ENCODE measurements at regions not wholly inside any gene's neighbourhood (a gene's known extent, or its start where the extent isn't known, plus 50 kb on each side); places are given as distances from the start of the nearest gene placed in this dataset.

GRCh38 chr4:155512046-155512445 lies 135.3 kb upstream of the MAP9 start:
- no peak for DNase-seq

DNA sequence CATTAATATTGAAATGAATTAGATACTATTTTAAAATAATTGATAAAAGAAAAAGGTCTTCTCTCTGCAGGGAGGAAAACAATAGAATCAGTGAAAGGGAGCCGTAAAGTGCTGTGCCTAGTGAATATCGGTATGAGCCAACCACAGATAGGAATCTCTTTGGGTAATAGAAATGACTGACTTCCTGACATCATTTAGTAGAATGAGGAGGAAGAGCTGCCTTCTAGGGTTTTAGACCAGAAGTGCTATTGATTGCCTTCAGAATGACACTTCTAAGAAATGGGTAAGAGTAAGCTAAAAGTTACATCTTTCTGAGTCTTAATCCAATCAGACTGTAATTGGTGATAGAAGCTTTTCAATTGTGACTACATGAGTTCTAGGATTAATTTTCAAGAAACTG lies 134.0 kb upstream of the MAP9 start:
- DNase-seq, result no peak

DNA sequence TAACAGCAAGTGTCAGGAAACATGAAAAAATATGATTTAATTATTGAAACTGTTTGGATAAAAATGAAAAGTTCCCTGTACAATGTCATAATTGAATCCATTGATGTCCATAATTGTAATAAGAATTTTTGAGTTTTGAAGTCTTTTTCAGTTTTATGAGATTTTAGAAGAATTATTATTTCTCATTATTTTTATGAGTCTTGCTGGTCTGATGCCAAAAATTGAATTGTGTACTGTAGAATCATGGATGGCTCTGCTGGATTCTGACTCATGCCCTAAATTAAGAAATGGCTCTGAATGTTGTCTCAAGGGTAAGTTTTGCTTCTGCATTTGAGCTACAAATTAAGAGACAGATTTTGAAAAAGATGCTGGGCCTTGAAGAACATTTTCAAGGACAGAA lies 132.8 kb upstream of the MAP9 start:
- no peak for DNase-seq

DNA sequence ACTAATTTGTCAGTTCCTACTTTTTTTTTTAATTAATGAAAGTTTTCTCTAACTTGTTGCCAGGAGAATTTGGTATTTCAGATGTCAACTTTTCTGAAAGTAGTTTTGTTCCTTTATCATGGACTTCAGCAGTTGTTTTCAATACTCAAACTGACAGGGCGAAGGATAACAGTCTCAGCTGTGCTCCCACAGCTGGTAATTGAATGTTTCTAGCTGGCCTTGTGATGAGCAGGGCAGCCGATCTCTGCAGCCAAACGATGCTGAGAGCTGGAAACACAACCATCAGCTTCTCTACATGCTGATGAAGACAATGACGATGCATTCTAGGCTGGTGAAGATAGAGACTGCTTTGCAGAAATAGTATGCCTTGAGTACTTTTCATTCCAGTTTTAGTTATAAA lies 130.0 kb upstream of the MAP9 start:
- no peak for DNase-seq

GRCh38 chr4:155505321-155505720 lies 128.6 kb upstream of the MAP9 start:
- DNase-seq, result no peak

DNA sequence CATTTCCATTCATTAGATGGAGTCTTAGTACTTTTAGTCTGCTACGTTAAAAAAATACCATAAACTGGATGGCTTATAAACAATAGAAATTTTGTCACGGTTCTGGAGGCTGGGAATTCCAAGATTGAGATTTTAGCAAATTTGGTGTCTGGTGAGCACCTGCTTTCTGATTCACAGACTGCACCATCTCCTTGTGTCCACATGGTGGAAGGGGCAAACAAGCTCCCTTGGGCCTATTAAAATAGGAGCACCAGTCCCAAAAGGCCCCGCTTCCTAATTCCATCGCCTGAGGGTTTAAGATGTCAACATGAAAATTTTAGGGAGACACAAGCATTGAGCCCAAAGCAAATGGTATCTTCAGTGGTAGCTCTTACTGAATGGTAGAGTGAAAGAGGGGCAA lies 120.5 kb upstream of the MAP9 start:
- no peak for DNase-seq

GRCh38 chr4:155496294-155496626 lies 119.5 kb upstream of the MAP9 start:
- DNase-seq, result no peak

DNA sequence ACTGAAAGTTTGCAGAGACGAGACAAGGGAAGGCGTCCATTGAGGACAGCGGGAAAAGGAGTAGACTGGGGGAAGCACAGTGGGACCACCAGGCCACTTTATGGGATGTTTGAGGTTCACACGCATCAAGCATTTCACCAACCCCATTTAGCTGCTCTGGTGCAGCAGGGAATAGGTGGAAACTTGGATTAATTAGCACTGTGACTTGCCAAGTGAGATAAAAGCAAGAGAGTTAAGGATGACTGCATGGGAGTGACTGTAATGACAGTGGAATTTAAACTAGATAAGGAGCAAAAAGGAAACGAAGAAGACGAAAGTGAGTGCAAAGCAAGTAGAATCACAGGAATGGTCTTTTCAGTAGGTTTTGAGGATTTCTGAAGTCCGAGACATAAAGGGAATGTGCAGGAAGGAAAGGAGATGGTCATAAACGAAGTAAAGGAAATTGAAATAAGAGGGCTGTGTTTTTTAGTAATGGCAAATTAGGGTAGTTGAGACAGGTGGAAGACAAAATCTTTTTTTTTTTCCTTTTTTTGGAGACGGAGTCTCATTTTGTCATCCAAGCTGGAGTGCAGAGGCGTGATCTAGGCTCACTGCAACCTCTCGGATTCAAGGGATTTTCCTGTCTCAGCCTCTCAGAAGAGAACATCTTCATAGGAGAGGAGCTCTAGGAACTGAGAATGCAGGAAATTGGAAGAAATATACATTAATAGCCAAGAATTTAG lies 119.0 kb upstream of the MAP9 start:
- no peak for DNase-seq

- DNase-seq, result no peak
Observed at GRCh38 chr4:155494037-155494718, 117.4 kb upstream of the MAP9 start.

DNA sequence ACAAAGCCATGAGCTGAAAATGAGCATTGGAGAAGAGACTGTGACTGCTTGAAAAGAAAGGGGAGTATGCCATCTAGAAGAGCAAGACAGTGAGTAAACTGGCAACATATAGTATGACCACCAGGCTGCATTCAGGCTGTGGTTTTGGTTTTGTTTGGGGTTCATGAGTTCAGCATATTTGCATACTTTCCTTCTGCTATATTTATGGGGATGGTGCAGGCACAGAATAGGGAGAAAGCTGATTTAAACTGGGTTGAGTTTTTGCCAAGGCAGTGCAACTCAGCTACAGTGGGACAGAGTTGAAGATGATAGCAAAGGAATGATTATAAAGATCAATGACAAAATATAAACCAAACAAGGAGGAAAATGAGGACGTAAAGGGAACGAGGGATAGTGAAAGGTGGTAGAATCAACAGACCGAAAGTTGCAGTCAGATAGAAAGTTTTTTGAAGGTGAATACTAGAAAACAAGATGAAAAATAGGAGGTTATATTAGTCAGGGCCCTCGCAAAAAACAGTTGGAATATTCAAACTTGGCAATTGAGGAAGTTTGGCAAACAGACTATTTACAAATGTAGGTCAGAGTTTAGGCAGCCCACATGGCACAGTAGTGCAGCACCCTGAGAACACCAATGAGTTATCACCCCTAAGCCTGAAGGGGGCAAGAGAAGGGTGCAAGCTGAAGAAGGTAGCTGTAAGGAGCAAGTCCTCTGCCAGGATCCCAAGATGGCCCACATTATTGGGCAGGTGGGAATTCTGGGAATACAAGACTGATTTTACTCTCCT lies 114.8 kb upstream of the MAP9 start:
- no peak for DNase-seq

GRCh38 chr4:155489271-155489670 lies 112.5 kb upstream of the MAP9 start:
- no peak for DNase-seq

DNA sequence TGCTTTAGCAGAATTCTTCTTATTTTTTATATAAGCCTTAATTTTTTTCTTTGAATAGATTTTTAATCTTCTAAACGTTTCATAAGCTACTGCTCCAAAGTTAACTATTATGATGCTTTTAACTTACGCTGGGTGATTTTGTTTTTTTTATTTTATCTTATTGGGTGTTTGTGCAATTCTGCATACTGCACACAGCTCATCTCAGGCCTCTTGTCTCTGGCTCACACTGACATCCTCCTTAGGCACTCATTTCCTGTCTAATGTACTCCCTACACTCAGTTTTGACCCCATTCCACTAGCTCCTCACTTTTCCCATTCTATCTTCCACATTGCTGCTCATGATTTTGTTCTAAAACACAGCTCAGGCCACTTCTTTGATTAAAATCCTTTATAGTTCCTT lies 111.9 kb upstream of the MAP9 start:
- DNase-seq, result no peak

GRCh38 chr4:155487210-155487609 lies 110.4 kb upstream of the MAP9 start:
- DNase-seq, result no peak

DNA sequence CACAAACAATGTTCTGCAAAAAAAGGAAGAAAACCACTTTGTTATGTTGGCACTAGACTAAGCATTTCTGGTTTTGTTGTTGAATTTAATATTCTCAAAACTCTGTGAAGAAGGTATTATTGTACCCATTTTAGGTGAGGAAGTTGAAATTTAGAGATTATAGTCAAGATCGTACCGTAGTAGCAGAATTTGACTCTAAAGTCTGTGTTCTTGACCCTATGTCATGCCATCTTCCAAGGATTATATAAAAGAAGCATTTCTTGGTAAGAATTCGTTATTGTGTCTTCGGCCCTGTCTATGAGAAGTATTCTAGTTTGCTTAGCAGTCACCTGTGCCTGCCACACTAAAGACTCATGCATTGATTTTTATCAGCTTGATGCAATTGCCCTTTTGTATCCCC lies 104.4 kb upstream of the MAP9 start:
- DNase-seq, result no peak

GRCh38 chr4:155479835-155480234 lies 103.1 kb upstream of the MAP9 start:
- DNase-seq, result no peak

DNA sequence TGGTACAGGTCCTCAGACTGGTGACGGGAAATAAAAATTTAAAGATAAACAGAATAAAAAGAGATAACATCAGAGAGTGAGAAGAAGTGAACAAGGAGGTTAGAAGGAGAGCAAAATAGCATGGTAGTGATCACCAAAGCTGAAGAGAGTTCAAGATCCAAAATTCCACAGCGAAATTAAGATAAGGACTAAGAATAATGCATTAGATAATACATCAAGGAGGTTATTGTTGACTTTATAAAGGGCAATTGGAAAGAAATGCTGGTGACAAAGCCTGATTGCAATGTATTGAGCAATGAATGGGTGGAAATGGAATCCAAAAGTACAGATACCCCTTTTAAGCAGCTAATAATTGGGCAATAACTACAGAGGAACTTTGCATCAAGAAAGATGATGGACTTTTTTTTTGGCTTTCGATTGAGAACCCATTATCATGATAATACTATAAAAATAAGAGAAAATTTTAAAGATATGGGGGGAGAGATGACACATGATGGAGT lies 101.6 kb upstream of the MAP9 start:
- DNase-seq, result no peak

GRCh38 chr4:155474758-155475157 lies 98.0 kb upstream of the MAP9 start:
- no peak for DNase-seq

DNA sequence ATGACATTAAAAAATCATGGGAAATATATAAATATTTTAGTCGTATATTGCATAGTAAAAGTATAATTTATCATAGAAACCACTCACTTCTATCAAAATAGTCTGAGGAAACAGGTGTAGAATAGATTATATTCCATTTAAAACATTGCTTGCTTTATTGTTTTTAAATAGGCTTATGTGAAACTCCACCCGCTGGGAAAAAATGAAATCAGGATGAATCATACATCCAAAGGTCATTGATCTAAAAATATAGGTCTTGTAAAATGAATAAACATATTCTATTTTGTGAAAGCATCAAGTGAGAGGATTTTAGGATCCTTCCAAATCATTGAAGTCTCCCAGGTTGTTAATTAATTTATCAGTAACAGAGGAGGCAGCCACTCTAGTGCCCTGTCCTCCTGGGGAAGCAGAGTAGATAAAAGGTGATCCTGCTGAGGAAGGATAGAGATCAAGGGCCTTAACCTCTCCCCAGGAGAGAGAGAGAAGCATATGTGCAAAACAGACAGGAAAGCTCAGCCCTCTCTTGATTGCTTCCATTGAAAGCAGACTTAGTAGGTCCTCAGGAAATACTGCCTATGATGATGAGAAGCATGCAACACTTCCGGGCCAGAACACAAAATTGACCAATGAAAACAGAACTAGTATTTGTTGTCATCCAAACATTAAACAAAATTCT lies 96.8 kb upstream of the MAP9 start:
- no peak for DNase-seq

DNA sequence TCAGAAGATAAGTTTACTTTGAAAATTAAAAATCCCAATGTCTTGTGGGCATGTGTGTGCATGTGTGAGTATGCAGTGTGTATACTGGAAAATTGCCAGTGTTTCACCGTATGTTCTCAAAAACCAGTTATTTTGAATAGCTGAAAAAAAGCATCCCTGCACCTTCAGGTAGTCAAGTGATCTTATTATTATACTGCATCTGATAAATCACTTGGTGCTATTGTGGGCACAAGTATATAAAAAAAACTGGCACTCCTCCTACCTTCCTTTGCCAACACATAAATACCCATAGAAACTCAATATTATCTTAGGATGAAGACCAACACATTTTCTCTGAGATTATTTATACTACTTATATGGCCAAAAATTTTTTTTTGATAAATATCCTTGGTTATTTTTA lies 91.5 kb upstream of the MAP9 start:
- no peak for DNase-seq

DNA sequence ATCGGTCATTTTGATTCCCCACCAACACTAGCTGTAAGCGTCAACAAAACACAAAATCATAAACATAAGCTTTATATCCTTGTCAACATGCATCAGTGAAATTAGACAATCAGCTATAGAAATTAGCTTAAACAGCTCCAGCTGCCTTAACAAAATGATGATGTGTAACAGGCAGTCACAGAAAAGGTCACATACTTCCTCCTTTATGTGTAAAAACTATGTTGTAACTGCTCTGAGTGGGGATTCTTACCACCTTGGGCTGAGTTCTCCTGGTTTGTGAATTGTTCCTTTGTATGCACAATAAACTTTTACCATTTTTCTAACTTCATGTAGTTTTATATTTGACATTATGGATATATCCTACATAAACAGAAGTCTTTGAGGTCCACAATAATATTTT lies 73.9 kb upstream of the MAP9 start:
- DNase-seq, result no peak

GRCh38 chr4:155445306-155445705 lies 68.5 kb upstream of the MAP9 start:
- no peak for DNase-seq

DNA sequence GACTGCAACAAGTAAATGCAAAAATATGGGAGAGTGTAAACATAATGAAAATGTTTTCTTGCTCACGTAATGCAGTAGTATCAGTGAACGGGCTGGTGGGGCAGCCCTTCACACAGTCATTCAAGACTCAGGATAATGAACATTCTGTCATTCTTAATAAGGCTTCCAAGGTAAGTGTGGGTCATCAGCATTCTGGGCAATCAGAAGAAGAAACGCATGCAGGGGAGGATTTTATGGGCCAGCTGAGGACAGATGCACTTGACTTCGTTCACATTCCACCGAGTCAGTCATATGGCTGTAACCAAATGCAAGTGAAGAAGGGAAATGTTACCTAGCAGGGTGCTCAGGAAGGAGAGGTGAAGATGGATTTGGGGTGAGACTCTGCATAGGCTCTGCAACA lies 68.0 kb upstream of the MAP9 start:
- DNase-seq, result no peak
